ENCODE measurements at regions not wholly inside any gene's neighbourhood (a gene's known extent, or its start where the extent isn't known, plus 50 kb on each side); places are given as distances from the start of the nearest gene placed in this dataset.

DNA sequence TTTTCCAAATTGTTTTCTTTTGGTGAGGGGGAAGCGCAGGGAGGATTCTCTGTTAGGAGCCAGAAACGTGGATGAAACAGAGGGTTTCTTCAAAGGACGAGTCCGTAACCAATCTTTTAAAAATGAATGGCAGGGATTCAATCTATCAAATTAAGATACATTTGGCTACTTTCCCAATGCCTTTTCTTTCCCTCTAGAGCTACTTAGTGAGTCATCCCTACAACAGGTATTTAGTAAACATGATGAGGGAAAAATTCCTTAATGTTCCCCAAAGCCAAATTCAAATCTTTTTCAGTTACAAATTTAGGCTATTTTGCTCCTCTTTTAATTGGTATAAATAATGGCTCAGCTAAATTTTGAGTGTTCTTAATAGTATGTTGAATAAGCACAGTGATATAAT lies 366.4 kb upstream of the RIOK2 start:
- TF ChIP-seq, protein P1, sequence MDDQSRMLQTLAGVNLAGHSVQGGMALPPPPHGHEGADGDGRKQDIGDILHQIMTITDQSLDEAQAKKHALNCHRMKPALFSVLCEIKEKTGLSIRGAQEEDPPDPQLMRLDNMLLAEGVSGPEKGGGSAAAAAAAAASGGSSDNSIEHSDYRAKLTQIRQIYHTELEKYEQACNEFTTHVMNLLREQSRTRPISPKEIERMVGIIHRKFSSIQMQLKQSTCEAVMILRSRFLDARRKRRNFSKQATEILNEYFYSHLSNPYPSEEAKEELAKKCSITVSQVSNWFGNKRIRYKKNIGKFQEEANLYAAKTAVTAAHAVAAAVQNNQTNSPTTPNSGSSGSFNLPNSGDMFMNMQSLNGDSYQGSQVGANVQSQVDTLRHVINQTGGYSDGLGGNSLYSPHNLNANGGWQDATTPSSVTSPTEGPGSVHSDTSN (CRISPR knock-in tag; IDR thresholded peaks at IDR 0.05), result no peak
- TF ChIP-seq ZNF302 (tag by site-specific recombination; IDR thresholded peaks at IDR 0.05; ENCODE audit: low read depth) (no peak), ZNF184 (tag by site-specific recombination; IDR thresholded peaks at IDR 0.05) (no peak), ZNF558 (tag by site-specific recombination; IDR thresholded peaks at IDR 0.05) (no peak), SP7 (tag by site-specific recombination; IDR thresholded peaks at IDR 0.05) (no peak), ZFP3 (tag by site-specific recombination; IDR thresholded peaks at IDR 0.05; ENCODE audit: low read depth) (no peak), KLF10 (tag by site-specific recombination; IDR thresholded peaks at IDR 0.05) (no peak), SCRT2 (tag by site-specific recombination; IDR thresholded peaks at IDR 0.05) (no peak), MEIS1 (CRISPR knock-in tag; IDR thresholded peaks at IDR 0.05; ENCODE audit: borderline replicate concordance) (no peak), ZNF660 (tag by site-specific recombination; IDR thresholded peaks at IDR 0.05) (no peak), ZNF140 (tag by site-specific recombination; IDR thresholded peaks at IDR 0.05) (no peak)
- TF ChIP-seq, protein P2, sequence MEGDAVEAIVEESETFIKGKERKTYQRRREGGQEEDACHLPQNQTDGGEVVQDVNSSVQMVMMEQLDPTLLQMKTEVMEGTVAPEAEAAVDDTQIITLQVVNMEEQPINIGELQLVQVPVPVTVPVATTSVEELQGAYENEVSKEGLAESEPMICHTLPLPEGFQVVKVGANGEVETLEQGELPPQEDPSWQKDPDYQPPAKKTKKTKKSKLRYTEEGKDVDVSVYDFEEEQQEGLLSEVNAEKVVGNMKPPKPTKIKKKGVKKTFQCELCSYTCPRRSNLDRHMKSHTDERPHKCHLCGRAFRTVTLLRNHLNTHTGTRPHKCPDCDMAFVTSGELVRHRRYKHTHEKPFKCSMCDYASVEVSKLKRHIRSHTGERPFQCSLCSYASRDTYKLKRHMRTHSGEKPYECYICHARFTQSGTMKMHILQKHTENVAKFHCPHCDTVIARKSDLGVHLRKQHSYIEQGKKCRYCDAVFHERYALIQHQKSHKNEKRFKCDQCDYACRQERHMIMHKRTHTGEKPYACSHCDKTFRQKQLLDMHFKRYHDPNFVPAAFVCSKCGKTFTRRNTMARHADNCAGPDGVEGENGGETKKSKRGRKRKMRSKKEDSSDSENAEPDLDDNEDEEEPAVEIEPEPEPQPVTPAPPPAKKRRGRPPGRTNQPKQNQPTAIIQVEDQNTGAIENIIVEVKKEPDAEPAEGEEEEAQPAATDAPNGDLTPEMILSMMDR (tag by site-specific recombination; IDR thresholded peaks at IDR 0.05), result no peak
- TF ChIP-seq, protein P3, sequence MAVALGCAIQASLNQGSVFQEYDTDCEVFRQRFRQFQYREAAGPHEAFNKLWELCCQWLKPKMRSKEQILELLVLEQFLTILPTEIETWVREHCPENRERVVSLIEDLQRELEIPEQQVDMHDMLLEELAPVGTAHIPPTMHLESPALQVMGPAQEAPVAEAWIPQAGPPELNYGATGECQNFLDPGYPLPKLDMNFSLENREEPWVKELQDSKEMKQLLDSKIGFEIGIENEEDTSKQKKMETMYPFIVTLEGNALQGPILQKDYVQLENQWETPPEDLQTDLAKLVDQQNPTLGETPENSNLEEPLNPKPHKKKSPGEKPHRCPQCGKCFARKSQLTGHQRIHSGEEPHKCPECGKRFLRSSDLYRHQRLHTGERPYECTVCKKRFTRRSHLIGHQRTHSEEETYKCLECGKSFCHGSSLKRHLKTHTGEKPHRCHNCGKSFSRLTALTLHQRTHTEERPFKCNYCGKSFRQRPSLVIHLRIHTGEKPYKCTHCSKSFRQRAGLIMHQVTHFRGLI (tag by site-specific recombination; IDR thresholded peaks at IDR 0.05), result no peak
- TF ChIP-seq, protein P4, sequence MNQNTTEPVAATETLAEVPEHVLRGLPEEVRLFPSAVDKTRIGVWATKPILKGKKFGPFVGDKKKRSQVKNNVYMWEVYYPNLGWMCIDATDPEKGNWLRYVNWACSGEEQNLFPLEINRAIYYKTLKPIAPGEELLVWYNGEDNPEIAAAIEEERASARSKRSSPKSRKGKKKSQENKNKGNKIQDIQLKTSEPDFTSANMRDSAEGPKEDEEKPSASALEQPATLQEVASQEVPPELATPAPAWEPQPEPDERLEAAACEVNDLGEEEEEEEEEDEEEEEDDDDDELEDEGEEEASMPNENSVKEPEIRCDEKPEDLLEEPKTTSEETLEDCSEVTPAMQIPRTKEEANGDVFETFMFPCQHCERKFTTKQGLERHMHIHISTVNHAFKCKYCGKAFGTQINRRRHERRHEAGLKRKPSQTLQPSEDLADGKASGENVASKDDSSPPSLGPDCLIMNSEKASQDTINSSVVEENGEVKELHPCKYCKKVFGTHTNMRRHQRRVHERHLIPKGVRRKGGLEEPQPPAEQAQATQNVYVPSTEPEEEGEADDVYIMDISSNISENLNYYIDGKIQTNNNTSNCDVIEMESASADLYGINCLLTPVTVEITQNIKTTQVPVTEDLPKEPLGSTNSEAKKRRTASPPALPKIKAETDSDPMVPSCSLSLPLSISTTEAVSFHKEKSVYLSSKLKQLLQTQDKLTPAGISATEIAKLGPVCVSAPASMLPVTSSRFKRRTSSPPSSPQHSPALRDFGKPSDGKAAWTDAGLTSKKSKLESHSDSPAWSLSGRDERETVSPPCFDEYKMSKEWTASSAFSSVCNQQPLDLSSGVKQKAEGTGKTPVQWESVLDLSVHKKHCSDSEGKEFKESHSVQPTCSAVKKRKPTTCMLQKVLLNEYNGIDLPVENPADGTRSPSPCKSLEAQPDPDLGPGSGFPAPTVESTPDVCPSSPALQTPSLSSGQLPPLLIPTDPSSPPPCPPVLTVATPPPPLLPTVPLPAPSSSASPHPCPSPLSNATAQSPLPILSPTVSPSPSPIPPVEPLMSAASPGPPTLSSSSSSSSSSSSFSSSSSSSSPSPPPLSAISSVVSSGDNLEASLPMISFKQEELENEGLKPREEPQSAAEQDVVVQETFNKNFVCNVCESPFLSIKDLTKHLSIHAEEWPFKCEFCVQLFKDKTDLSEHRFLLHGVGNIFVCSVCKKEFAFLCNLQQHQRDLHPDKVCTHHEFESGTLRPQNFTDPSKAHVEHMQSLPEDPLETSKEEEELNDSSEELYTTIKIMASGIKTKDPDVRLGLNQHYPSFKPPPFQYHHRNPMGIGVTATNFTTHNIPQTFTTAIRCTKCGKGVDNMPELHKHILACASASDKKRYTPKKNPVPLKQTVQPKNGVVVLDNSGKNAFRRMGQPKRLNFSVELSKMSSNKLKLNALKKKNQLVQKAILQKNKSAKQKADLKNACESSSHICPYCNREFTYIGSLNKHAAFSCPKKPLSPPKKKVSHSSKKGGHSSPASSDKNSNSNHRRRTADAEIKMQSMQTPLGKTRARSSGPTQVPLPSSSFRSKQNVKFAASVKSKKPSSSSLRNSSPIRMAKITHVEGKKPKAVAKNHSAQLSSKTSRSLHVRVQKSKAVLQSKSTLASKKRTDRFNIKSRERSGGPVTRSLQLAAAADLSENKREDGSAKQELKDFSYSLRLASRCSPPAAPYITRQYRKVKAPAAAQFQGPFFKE (tag by site-specific recombination; IDR thresholded peaks at IDR 0.05; ENCODE audit: borderline replicate concordance), result no peak
